Thoracic aorta (tissue), 2 donors: ENCODE measurements at regions not wholly inside any gene's neighbourhood (a gene's known extent, or its start where the extent isn't known, plus 50 kb on each side); places are given as distances from the start of the nearest gene placed in this dataset.
"Not testable (repeated sequence)": the region's sequence is repeated elsewhere in the genome, so short reads cannot be mapped to it uniquely, and the experiment has no call there.

Experiments used
- ATAC-seq: fragments of 150-250 bp; one replicate; pipeline ENCODE4 v1.8.0; 2017; ENCODE audit warnings: low read depth; ENCODE audit not compliant: insufficient number of reproducible peaks, low FRiP score
- DNase-seq: peaks from one replicate; pipeline ENCODE4 v3.0.0-alpha.2; 2020; ENCODE audit warnings: low spot score
- H3K27ac ChIP-seq, 2 donors: fragments of 200-600 bp; sonication (generic); 1 replicate in 1 of 2; 2 replicates in 1 of 2; pipeline ENCODE4 v1.5.1; 2016; ENCODE audit warnings: mild to moderate bottlenecking in 2 of 2, moderate library complexity in 2 of 2
- H3K27me3 ChIP-seq: fragments of 200-600 bp; sonication (generic); replicated peaks from 2 replicates; pipeline ENCODE4 v1.6.0; 2016; ENCODE audit warnings: mild to moderate bottlenecking; ENCODE audit not compliant: insufficient read depth
- H3K36me3 ChIP-seq: fragments of 200-600 bp; sonication (generic); one replicate; pipeline ENCODE4 v1.5.1; 2016
- H3K4me1 ChIP-seq, 2 donors: fragments of 200-600 bp; sonication (generic); 1 replicate in 1 of 2; 2 replicates in 1 of 2; pipeline versions ENCODE4 v1.5.1 to v1.6.0; 2016; ENCODE audit warnings: low read depth in 2 of 2, mild to moderate bottlenecking in 1 of 2; ENCODE audit not compliant: control insufficient read depth in 1 of 2
- H3K4me3 ChIP-seq: fragments of 200-600 bp; sonication (generic); 2 replicates; pipeline ENCODE4 v1.5.1; 2016; ENCODE audit warnings: mild to moderate bottlenecking
- H3K9me3 ChIP-seq: fragments of 200-600 bp; sonication (generic); 2 replicates; pipeline ENCODE4 v1.5.1; 2016
- CTCF ChIP-seq: fragments of 200-600 bp; sonication (generic); IDR thresholded peaks from one replicate; pipeline ENCODE4 v1.5.1; 2019; ENCODE audit warnings: antibody characterized with exemption

GRCh38 chr22:25281675-25282345, 62.4 kb downstream of the CRYBB2 start:
- DNase-seq (no peak), ATAC-seq (no peak)
- Histone ChIP-seq H3K4me1 (peaks cover 3 to 13% of the 10 kb centered on the region in 2 donors), H3K9me3 (no peaks in the 10 kb centered on the region), H3K36me3 (no peaks in the 10 kb centered on the region), H3K27ac (no peak overlapping the region), H3K27me3 (peaks cover 12% of the 10 kb centered on the region), H3K4me3 (no peak overlapping the region)
- TF ChIP-seq CTCF, result no peak

- ATAC-seq (no peak), DNase-seq (no peak)
- Histone ChIP-seq H3K27ac (no peak overlapping the region), H3K36me3 (no peaks in the 10 kb centered on the region), H3K4me1 (peaks cover 3 to 13% of the 10 kb centered on the region in 2 donors), H3K9me3 (no peaks in the 10 kb centered on the region), H3K4me3 (no peak overlapping the region), H3K27me3 (peaks cover 12% of the 10 kb centered on the region)
- no peak for TF ChIP-seq CTCF
Observed at GRCh38 chr22:25282346-25282670, 62.9 kb downstream of the CRYBB2 start.

GRCh38 chr22:25282671-25283561, 63.5 kb downstream of the CRYBB2 start:
- Histone ChIP-seq H3K27ac (no peak overlapping the region), H3K27me3 (peaks cover 12% of the 10 kb centered on the region), H3K36me3 (no peaks in the 10 kb centered on the region), H3K4me3 (no peak overlapping the region), H3K9me3 (no peaks in the 10 kb centered on the region), H3K4me1 (peaks cover 3 to 13% of the 10 kb centered on the region in 2 donors)
- no peak for ATAC-seq
- TF ChIP-seq CTCF, result no peak
- no peak for DNase-seq

GRCh38 chr22:25288481-25288880, 69.0 kb downstream of the CRYBB2 start:
- H3K27ac ChIP-seq, H3K4me3 ChIP-seq, H3K4me1 ChIP-seq, H3K27me3 ChIP-seq, ATAC-seq, H3K36me3 ChIP-seq, H3K9me3 ChIP-seq, DNase-seq: not testable (repeated sequence)

GRCh38 chr22:25301912-25302311, 82.5 kb downstream of the CRYBB2 start:
- not testable (repeated sequence) for H3K27ac ChIP-seq, H3K4me1 ChIP-seq, H3K4me3 ChIP-seq, H3K27me3 ChIP-seq, H3K36me3 ChIP-seq, DNase-seq, ATAC-seq, H3K9me3 ChIP-seq

GRCh38 chr22:25309586-25309985, 90.1 kb downstream of the CRYBB2 start:
- not testable (repeated sequence) for H3K4me3 ChIP-seq, H3K4me1 ChIP-seq, DNase-seq, H3K27me3 ChIP-seq, H3K27ac ChIP-seq, H3K36me3 ChIP-seq, H3K9me3 ChIP-seq, ATAC-seq

- H3K9me3 ChIP-seq, DNase-seq, H3K4me3 ChIP-seq, ATAC-seq, H3K27me3 ChIP-seq, H3K36me3 ChIP-seq, H3K27ac ChIP-seq, H3K4me1 ChIP-seq: not testable (repeated sequence)
Observed at GRCh38 chr22:25311924-25312323, 92.5 kb downstream of the CRYBB2 start.
